ENCODE measurements at regions not wholly inside any gene's neighbourhood (a gene's known extent, or its start where the extent isn't known, plus 50 kb on each side); places are given as distances from the start of the nearest gene placed in this dataset.

GRCh38 chrX:96311366-96311765, 373.3 kb upstream of the DIAPH2 start:
- DNase-seq, result no peak

GRCh38 chrX:96314985-96315384, 369.7 kb upstream of the DIAPH2 start:
- DNase-seq, result no peak

GRCh38 chrX:96361844-96362243, 322.8 kb upstream of the DIAPH2 start:
- no peak for DNase-seq

GRCh38 chrX:96372313-96373046, 312.2 kb upstream of the DIAPH2 start:
- peak; percentile 3 for DNase-seq

GRCh38 chrX:96373047-96373355, 311.6 kb upstream of the DIAPH2 start:
- no peak for DNase-seq

- no peak for DNase-seq
These were observed 308.4 kb upstream of the DIAPH2 start for GRCh38 chrX:96376266-96376665.

GRCh38 chrX:96379951-96380350, 304.7 kb upstream of the DIAPH2 start:
- no peak for DNase-seq

GRCh38 chrX:96382018-96382417, 302.6 kb upstream of the DIAPH2 start:
- DNase-seq, result no peak

GRCh38 chrX:96383428-96383827, 301.2 kb upstream of the DIAPH2 start:
- no peak for DNase-seq

- no peak for DNase-seq
These were observed 298.3 kb upstream of the DIAPH2 start for GRCh38 chrX:96386325-96386724.

GRCh38 chrX:96386981-96387380, 297.7 kb upstream of the DIAPH2 start:
- DNase-seq, result no peak

GRCh38 chrX:96387801-96388200, 296.8 kb upstream of the DIAPH2 start:
- no peak for DNase-seq

GRCh38 chrX:96389281-96390047, 295.2 kb upstream of the DIAPH2 start:
- no peak for DNase-seq

- DNase-seq, result no peak
These were observed 290.0 kb upstream of the DIAPH2 start for GRCh38 chrX:96394598-96394997.

- no peak for DNase-seq
These were observed 281.2 kb upstream of the DIAPH2 start for GRCh38 chrX:96403446-96403845.

- DNase-seq, result no peak
These were observed 278.8 kb upstream of the DIAPH2 start for GRCh38 chrX:96405842-96406241.

GRCh38 chrX:96407072-96407471, 277.6 kb upstream of the DIAPH2 start:
- no peak for DNase-seq

GRCh38 chrX:96407501-96407900, 277.1 kb upstream of the DIAPH2 start:
- no peak for DNase-seq

GRCh38 chrX:96407981-96408380, 276.7 kb upstream of the DIAPH2 start:
- no peak for DNase-seq

GRCh38 chrX:96410927-96411326, 273.7 kb upstream of the DIAPH2 start:
- no peak for DNase-seq

GRCh38 chrX:96417695-96418094, 266.9 kb upstream of the DIAPH2 start:
- no peak for DNase-seq

- DNase-seq, result no peak
These were observed 260.6 kb upstream of the DIAPH2 start for GRCh38 chrX:96424007-96424406.

GRCh38 chrX:96425200-96425599, 259.4 kb upstream of the DIAPH2 start:
- DNase-seq, result no peak

- no peak for DNase-seq
These were observed 253.7 kb upstream of the DIAPH2 start for GRCh38 chrX:96430756-96431455.
